Activated naive CD8-positive, alpha-beta T cell treated with anti-CD3 and anti-CD28 coated beads for 36 hours (primary cell): ENCODE measurements at regions not wholly inside any gene's neighbourhood (a gene's known extent, or its start where the extent isn't known, plus 50 kb on each side); places are given as distances from the start of the nearest gene placed in this dataset.

Experiments
- DNase-seq: peaks from one replicate; pipeline ENCODE4 v3.0.0; 2021
- H3K27ac Mint-ChIP-seq: one replicate; pipeline ENCODE4 v1.8.0; 2022; ENCODE audit warnings: mild to moderate bottlenecking, moderate library complexity, mixed read lengths
- H3K27me3 Mint-ChIP-seq: one replicate; pipeline ENCODE4 v1.8.0; 2022; ENCODE audit warnings: mild to moderate bottlenecking, mixed read lengths
- H3K36me3 Mint-ChIP-seq: one replicate; pipeline ENCODE4 v1.8.0; 2021; ENCODE audit warnings: mild to moderate bottlenecking, mixed read lengths
- H3K4me1 Mint-ChIP-seq: one replicate; pipeline ENCODE4 v1.8.0; 2021; ENCODE audit warnings: mixed read lengths
- H3K4me3 Mint-ChIP-seq: one replicate; pipeline ENCODE4 v1.8.0; 2022; ENCODE audit warnings: mild to moderate bottlenecking, moderate library complexity, mixed read lengths
- H3K9me3 Mint-ChIP-seq: one replicate; pipeline ENCODE4 v1.8.0; 2022; ENCODE audit warnings: mixed read lengths

- H3K27ac Mint-ChIP-seq = no peak overlapping the region
- peaks cover 7% of the 10 kb centered on the region for H3K36me3 Mint-ChIP-seq
- no peak overlapping the region for H3K4me3 Mint-ChIP-seq
- peaks cover 11% of the 10 kb centered on the region for H3K9me3 Mint-ChIP-seq
- peaks cover 11% of the 10 kb centered on the region for H3K4me1 Mint-ChIP-seq
- no peak for DNase-seq
- H3K27me3 Mint-ChIP-seq = no peaks in the 10 kb centered on the region
These were observed 97.4 kb upstream of the SSTR1 start for GRCh38 chr14:38110258-38110657.

- Mint-ChIP-seq H3K27me3 (no peaks in the 10 kb centered on the region), H3K4me3 (no peak overlapping the region), H3K27ac (no peak overlapping the region), H3K9me3 (peaks cover 10% of the 10 kb centered on the region), H3K36me3 (peaks cover 6% of the 10 kb centered on the region), H3K4me1 (peaks cover 11% of the 10 kb centered on the region)
- no peak for DNase-seq
These were observed 96.7 kb upstream of the SSTR1 start for GRCh38 chr14:38111046-38111445.

DNA sequence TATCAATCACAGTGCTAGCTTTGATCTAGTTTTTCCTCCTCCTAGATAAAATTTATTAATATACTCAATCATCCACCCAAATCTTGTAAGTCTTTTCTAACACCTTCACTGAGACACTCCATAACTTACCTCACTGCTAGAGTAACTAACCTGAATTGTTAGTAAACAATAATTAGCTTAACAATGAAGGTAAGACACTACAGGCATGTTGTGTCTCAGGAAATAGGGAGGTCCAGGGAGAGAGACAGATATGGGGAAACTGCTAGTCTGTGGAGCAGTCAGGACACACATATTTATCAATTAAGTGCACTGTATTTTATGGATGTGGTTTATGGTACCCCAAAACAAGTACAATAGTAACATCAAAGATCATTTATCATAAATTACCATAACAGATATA is 94.2 kb upstream of the SSTR1 start:
- Mint-ChIP-seq H3K4me1 (no peaks in the 10 kb centered on the region), H3K36me3 (no peaks in the 10 kb centered on the region), H3K9me3 (no peaks in the 10 kb centered on the region), H3K4me3 (no peak overlapping the region), H3K27me3 (no peaks in the 10 kb centered on the region), H3K27ac (no peak overlapping the region)
- no peak for DNase-seq

GRCh38 chr14:38116895-38117294 is 90.8 kb upstream of the SSTR1 start:
- no peaks in the 10 kb centered on the region for H3K27me3 Mint-ChIP-seq
- H3K4me3 Mint-ChIP-seq = no peak overlapping the region
- peaks cover 3% of the 10 kb centered on the region for H3K9me3 Mint-ChIP-seq
- DNase-seq = no peak
- no peak overlapping the region for H3K27ac Mint-ChIP-seq
- H3K36me3 Mint-ChIP-seq = no peaks in the 10 kb centered on the region
- H3K4me1 Mint-ChIP-seq = peaks cover 6% of the 10 kb centered on the region

- no peak overlapping the region for H3K4me3 Mint-ChIP-seq
- H3K27ac Mint-ChIP-seq = no peak overlapping the region
- peaks cover 3% of the 10 kb centered on the region for H3K9me3 Mint-ChIP-seq
- H3K36me3 Mint-ChIP-seq = no peaks in the 10 kb centered on the region
- DNase-seq = no peak
- H3K27me3 Mint-ChIP-seq = no peaks in the 10 kb centered on the region
- peaks cover 12% of the 10 kb centered on the region for H3K4me1 Mint-ChIP-seq
These were observed 87.6 kb upstream of the SSTR1 start for GRCh38 chr14:38120109-38120508.

- DNase-seq = no peak
- Mint-ChIP-seq H3K4me3 (no peak overlapping the region), H3K9me3 (peaks cover 3% of the 10 kb centered on the region), H3K4me1 (peaks cover 16% of the 10 kb centered on the region), H3K27ac (no peak overlapping the region), H3K27me3 (no peaks in the 10 kb centered on the region), H3K36me3 (no peaks in the 10 kb centered on the region)
These were observed 86.2 kb upstream of the SSTR1 start for GRCh38 chr14:38121320-38122020.

DNA sequence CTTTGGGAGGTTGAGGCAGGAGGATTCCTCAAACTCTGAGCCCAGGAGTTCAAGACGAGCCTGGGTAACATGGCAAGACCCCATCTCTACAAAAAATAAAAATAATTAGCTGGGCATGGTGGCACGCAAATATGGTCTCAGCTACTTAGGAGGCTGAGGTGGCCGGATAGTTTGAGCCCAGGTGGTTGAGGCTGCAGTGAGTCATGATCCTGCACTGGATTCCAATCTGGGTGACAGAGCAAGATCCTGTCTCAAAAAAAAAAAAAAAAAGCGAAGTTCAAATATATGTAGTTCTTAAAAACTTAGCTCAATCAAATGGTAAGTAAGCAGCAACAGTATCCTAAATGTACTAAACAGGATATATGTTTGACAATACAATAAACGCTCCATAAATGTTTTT is 85.5 kb upstream of the SSTR1 start:
- Mint-ChIP-seq H3K9me3 (peaks cover 3% of the 10 kb centered on the region), H3K4me3 (no peak overlapping the region)

DNA sequence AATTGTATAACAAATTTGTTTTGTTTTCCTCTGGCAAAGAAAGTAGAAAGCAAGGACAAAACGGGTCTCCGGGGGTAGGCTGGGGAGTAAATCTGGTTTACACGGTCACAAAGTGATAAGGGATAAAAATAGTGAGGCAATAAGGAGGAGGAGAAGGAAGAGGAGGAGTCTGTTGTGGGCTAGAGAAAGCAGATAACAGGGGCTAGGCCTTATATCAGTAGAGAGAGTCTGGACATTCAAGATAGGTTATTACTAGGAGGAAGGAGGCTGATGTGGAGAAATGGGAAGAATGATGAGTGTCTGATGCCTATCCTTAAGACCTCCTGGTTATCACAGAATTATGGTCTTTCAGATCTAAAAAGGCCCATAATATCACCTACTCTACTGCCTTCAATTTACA is 83.2 kb upstream of the SSTR1 start:
- no peak overlapping the region for H3K4me3 Mint-ChIP-seq
- H3K36me3 Mint-ChIP-seq = no peaks in the 10 kb centered on the region
- no peak overlapping the region for H3K27ac Mint-ChIP-seq
- peaks cover 22% of the 10 kb centered on the region for H3K4me1 Mint-ChIP-seq
- no peaks in the 10 kb centered on the region for H3K27me3 Mint-ChIP-seq
- no peaks in the 10 kb centered on the region for H3K9me3 Mint-ChIP-seq
- DNase-seq = no peak

More for the DNA sequence above, 85.5 kb upstream of the SSTR1 start:
- Mint-ChIP-seq H3K27me3 (no peaks in the 10 kb centered on the region), H3K4me1 (peaks cover 16% of the 10 kb centered on the region), H3K36me3 (no peaks in the 10 kb centered on the region), H3K27ac (no peak overlapping the region)
- no peak for DNase-seq

- H3K36me3 Mint-ChIP-seq = no peaks in the 10 kb centered on the region
- DNase-seq = no peak
- H3K4me3 Mint-ChIP-seq = no peak overlapping the region
- H3K9me3 Mint-ChIP-seq = no peaks in the 10 kb centered on the region
- no peaks in the 10 kb centered on the region for H3K27me3 Mint-ChIP-seq
- no peak overlapping the region for H3K27ac Mint-ChIP-seq
- H3K4me1 Mint-ChIP-seq = peaks cover 29% of the 10 kb centered on the region
These were observed 82.1 kb upstream of the SSTR1 start for GRCh38 chr14:38125481-38126037.

DNA sequence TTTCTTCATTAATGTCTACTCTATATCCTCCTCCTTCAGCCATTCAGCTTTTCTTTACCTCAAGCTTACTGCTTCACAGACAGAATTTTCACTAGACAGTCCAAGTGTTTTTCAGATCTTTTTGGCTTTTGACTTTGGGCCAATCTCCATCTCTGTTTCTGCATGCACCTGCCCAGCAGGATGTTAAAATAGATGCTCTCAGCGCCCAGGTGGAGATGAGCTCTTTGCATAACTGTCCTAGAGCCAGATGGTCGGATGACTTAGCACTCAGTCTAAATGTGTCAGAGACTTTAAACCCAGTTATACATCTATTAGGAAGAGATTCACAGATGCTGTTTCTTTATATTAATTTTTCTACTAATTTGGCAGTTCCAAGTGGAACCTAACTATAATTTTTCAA is 80.3 kb upstream of the SSTR1 start:
- no peak for DNase-seq
- Mint-ChIP-seq H3K27ac (no peak overlapping the region), H3K4me1 (peaks cover 27% of the 10 kb centered on the region), H3K27me3 (no peaks in the 10 kb centered on the region), H3K36me3 (no peaks in the 10 kb centered on the region), H3K9me3 (no peaks in the 10 kb centered on the region), H3K4me3 (no peak overlapping the region)

DNA sequence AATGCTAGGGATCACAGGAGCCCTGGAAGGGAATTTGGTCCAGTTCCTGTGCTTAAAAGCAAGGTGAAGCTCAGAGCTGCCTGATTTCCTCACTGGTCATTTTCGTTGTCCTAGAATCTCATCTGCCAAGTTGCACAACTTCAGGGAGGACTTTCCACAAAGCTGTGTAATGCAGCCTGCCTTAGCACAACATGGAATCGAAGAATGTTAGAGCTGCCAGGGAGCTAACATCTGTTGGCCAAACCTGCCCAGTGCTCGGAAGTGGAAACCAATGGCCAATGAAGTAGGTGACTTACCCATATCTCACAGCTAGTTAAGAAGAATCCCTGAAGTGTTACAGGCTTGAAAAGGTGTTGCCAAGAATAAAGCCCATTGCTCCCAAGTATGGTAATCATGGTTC is 79.9 kb upstream of the SSTR1 start:
- no peak for DNase-seq
- H3K9me3 Mint-ChIP-seq = no peaks in the 10 kb centered on the region
- H3K4me3 Mint-ChIP-seq = no peak overlapping the region
- H3K36me3 Mint-ChIP-seq = no peaks in the 10 kb centered on the region
- no peak overlapping the region for H3K27ac Mint-ChIP-seq
- peaks cover 27% of the 10 kb centered on the region for H3K4me1 Mint-ChIP-seq
- H3K27me3 Mint-ChIP-seq = no peaks in the 10 kb centered on the region

DNA sequence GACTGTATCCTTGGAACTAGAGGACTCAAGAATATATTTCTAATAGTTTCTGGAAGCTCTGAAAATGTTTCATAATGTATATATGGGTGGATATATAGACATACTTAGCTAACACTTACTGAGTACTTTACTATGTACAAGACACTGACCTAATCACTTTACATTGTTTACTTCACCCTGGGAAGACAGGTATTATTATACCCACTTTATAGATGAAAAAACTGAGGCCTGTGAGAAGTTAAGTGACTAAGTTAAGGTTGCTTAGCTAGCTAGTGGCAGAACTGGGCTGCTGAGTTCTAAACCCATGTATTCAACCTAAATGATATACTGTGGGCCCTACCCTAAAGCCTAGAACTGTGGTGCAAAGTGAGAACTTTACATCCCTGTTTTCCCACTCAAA is 79.1 kb upstream of the SSTR1 start:
- Mint-ChIP-seq H3K4me1 (peaks cover 27% of the 10 kb centered on the region), H3K27me3 (no peaks in the 10 kb centered on the region), H3K9me3 (no peaks in the 10 kb centered on the region), H3K4me3 (no peak overlapping the region), H3K36me3 (no peaks in the 10 kb centered on the region), H3K27ac (no peak overlapping the region)
- no peak for DNase-seq

DNA sequence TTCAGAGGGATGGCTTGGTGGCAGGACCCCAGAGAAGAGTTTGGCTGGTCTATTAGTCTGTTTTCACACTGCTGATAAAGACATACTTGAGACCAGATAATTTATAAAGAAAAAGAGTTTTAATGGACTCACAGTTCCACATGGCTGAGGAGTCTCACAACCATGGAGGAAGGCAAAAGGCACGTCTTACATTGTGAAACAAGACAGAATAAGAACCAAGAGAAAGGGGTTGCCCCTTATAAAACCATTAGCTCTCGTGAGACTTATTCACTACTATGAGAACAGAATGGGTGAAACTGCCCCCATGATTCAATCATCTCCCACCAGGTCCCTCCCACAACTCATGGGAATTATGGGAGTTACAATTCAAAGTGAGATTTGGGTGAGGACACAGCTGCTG is 78.5 kb upstream of the SSTR1 start:
- H3K27me3 Mint-ChIP-seq = no peaks in the 10 kb centered on the region
- no peak overlapping the region for H3K4me3 Mint-ChIP-seq
- DNase-seq = no peak
- no peak overlapping the region for H3K27ac Mint-ChIP-seq
- no peaks in the 10 kb centered on the region for H3K36me3 Mint-ChIP-seq
- peaks cover 27% of the 10 kb centered on the region for H3K4me1 Mint-ChIP-seq
- no peaks in the 10 kb centered on the region for H3K9me3 Mint-ChIP-seq

DNA sequence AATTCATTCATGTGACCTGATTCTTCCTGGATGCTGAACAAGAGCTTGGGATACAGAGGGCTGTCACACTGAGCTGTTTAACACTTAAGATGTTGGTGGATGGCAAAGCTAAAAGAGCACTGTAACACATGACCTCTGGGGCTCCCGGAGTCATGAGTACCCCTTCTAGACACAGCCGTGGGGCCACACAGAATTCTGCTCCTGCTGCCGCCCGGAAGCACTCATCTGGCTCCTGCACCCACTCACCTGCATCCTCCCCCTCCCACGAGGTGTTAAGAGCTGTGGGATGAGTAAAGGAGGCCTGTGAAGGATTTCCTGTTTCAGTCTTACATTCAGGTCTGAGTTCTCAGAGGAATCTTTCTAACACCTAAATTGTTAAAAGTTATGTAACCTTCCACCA is 78.0 kb upstream of the SSTR1 start:
- peak; percentile 16 for DNase-seq
- no peaks in the 10 kb centered on the region for H3K27me3 Mint-ChIP-seq
- no peaks in the 10 kb centered on the region for H3K9me3 Mint-ChIP-seq
- no peak overlapping the region for H3K4me3 Mint-ChIP-seq
- H3K27ac Mint-ChIP-seq = no peak overlapping the region
- peaks cover 24% of the 10 kb centered on the region for H3K4me1 Mint-ChIP-seq
- no peaks in the 10 kb centered on the region for H3K36me3 Mint-ChIP-seq

DNA sequence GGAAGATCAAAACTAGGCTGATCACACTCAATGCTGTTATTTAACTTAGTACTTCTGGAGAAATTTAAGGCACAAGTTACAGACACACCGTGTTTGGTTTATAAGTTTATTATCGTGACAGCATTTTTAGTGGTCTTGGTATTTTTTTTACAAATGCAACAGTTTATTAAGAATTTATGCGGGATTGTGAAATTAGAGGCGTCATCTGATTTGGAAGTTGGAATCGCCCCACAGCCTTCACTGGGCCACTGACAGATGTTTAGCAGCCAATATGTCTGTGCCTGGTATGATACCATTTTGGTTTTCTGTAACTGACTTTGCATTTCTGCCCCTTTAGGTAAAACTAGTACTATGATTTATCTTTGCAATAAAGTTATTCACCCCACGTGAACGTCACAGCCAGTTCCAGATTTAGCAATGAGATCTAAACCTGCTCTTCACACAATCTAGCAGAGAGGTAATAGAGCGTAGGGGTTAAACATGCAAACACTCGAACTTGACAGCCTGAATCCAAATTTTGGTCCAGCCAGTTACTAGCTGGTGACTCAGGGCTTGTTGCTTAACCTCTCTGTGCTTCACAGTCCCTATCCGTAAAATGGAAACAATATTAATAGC is 73.2 kb upstream of the SSTR1 start:
- H3K36me3 Mint-ChIP-seq = no peaks in the 10 kb centered on the region
- H3K9me3 Mint-ChIP-seq = no peaks in the 10 kb centered on the region
- H3K27me3 Mint-ChIP-seq = no peaks in the 10 kb centered on the region
- H3K27ac Mint-ChIP-seq = no peak overlapping the region
- no peak for DNase-seq
- H3K4me1 Mint-ChIP-seq = peaks cover 11% of the 10 kb centered on the region
- no peak overlapping the region for H3K4me3 Mint-ChIP-seq
